Spleen (tissue), 7 donors: ENCODE measurements at regions not wholly inside any gene's neighbourhood (a gene's known extent, or its start where the extent isn't known, plus 50 kb on each side); places are given as distances from the start of the nearest gene placed in this dataset.

ENCODE experiments used
- POLR2A ChIP-seq, 3 donors: fragments of 450-650 bp; IDR thresholded peaks; one replicate each; pipeline ENCODE4 v1.5.1; 2017; ENCODE audit warnings: antibody characterized with exemption in 3 of 3, mild to moderate bottlenecking in 1 of 3
- POLR2AphosphoS5 ChIP-seq, 3 donors: sonication (generic); formaldehyde crosslinking; IDR thresholded peaks; one replicate each; pipeline ENCODE4 v1.5.1; 2017; ENCODE audit warnings: antibody characterized with exemption in 3 of 3
- TF ChIP-seq, protein P1 (sequence below), 11 experiments: fragments of 200-600 bp in 7 of 11; fragments of 450-650 bp in 4 of 11; sonication (generic) in 4 of 11; IDR thresholded peaks in 8 of 11; conservative IDR thresholded peaks in 3 of 11; 1 replicate in 7 of 11; 2 replicates in 4 of 11; pipeline versions ENCODE4 v1.4.0 to v1.8.0; 2016 to 2021; ENCODE audit warnings: antibody characterized with exemption in 11 of 11, inconsistent platforms in 4 of 11, mild to moderate bottlenecking in 1 of 11
- donor health status: DM: no; HTN: no; CAD: no; lungs with moderate emphysema.
- donor health status: DM: no; HTN: no; CAD: no.
- donor health status: DM: no; HTN: no; CAD: no.

DNA sequence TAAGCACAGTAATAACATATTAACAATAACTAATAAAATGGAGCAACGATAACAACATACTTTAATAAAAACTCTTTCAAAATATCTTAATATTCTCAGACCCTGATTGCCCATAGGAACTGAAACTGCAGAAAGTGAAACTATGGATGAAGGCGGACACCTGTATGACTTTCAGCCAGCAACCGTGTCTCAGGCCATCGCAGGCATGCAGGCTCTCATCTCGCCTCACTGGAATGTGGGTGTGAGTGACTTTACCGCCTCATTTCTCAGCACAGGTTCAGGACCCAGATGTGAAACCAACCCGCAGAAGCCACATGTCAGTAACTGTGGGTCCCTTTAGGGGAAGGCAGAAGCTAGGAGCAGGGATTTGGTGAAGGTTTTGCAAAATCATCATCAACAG lies 539.1 kb downstream of the FAM181B start:
- TF ChIP-seq POLR2A (IDR thresholded peaks at IDR 0.05) (no peak), POLR2AphosphoS5 (IDR thresholded peaks at IDR 0.05) (no peak)
- TF ChIP-seq, protein P1, sequence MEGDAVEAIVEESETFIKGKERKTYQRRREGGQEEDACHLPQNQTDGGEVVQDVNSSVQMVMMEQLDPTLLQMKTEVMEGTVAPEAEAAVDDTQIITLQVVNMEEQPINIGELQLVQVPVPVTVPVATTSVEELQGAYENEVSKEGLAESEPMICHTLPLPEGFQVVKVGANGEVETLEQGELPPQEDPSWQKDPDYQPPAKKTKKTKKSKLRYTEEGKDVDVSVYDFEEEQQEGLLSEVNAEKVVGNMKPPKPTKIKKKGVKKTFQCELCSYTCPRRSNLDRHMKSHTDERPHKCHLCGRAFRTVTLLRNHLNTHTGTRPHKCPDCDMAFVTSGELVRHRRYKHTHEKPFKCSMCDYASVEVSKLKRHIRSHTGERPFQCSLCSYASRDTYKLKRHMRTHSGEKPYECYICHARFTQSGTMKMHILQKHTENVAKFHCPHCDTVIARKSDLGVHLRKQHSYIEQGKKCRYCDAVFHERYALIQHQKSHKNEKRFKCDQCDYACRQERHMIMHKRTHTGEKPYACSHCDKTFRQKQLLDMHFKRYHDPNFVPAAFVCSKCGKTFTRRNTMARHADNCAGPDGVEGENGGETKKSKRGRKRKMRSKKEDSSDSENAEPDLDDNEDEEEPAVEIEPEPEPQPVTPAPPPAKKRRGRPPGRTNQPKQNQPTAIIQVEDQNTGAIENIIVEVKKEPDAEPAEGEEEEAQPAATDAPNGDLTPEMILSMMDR (IDR thresholded peaks at IDR 0.05 in 8 of 11, conservative IDR thresholded peaks at IDR 0.05 in 3 of 11), result no peak
